ENCODE measurements at regions not wholly inside any gene's neighbourhood (a gene's known extent, or its start where the extent isn't known, plus 50 kb on each side); places are given as distances from the start of the nearest gene placed in this dataset.
"Not testable (repeated sequence)": the region's sequence is repeated elsewhere in the genome, so short reads cannot be mapped to it uniquely, and the experiment has no call there.

DNA sequence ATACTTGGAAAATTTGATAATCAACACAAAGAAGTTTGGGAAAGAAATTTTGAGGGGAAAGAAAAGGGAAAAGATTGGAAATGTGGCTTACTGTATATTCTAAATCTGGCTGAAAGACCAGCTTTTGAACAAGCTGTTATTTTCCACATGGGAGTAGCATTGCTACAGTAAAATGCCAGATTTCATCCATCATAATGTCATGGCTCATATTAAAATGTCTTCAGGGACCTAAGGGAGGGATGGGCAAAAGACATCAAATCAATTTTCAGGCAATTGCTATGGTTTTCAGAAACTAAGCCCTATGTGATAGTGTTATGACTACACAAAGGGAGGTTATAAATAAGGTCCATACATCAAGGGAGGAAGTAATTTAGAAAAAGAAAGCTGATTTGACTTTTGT is 1116.9 kb upstream of the CELF2 start:
- no peak for DNase-seq

- DNase-seq: no peak
These were observed 1115.7 kb upstream of the CELF2 start for GRCh38 chr10:9901971-9902370.

DNA sequence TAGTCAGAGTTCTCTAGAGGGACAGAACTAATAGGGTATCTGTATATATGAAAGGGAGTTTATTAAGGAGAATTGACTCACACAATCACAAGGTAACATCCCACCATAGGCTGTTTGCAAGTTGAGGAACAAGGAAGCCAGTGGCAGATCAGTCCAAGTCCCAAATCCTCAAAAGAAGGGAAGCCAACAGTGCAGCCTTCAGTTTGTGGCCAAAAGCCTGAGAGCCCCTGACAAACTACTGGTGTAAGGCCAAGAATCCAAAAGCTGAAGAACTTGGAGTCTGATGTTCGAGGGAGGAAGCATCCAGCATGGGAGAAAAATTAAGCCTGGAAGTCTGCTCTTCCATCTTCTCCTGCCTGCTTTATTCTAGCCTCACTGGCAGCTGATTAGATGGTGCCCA is 1107.2 kb upstream of the CELF2 start:
- no peak for DNase-seq

- DNase-seq: no peak
These were observed 1106.2 kb upstream of the CELF2 start for GRCh38 chr10:9911488-9911887.

DNA sequence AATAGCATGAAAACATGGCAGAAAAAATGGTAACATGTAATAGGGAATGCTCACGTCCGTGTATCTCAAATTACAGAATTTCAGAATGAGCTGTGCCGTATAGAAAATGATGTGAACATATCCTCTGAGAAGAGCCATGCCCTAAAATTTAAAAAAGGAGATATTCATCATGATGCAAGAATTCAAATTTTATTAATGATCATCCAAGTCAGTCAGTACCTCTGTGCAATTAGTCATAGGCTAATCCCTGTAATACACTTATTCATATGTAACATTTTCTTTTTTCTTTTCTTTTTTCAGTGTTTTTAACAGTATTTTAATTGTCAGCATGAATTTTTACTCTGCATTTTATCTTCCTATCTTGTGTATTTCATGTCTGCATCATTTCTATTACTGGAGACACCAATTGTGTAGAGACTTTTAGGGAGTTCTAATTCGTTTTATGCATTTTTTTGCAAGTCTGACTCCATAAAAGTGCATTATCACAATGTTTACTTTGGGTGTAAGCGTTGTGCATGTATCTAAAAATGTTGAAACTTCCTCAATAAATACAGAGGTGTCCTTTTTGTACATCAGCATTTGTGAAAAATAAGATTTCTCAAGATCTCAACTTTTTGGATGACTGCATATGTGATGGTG is 1103.7 kb upstream of the CELF2 start:
- no peak for DNase-seq

DNA sequence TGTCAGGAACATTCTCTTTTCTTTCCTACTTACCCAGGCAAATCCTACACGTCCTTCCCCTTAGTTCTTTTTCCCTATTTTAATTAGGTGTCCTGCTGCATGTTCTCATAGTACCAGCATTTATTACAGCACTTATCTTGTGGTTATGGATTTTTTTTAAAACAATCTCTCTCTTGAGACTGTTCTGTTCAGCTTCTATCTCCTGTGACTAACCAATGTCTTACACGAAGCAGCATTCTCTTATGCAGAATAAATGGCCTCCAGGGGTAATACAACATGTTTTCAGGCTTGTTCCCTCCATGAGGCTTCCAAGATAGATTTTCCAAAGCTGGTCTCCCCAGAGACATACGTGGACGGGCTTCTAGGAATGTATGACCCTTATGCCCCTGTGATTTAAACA is 1096.1 kb upstream of the CELF2 start:
- DNase-seq: no peak

DNA sequence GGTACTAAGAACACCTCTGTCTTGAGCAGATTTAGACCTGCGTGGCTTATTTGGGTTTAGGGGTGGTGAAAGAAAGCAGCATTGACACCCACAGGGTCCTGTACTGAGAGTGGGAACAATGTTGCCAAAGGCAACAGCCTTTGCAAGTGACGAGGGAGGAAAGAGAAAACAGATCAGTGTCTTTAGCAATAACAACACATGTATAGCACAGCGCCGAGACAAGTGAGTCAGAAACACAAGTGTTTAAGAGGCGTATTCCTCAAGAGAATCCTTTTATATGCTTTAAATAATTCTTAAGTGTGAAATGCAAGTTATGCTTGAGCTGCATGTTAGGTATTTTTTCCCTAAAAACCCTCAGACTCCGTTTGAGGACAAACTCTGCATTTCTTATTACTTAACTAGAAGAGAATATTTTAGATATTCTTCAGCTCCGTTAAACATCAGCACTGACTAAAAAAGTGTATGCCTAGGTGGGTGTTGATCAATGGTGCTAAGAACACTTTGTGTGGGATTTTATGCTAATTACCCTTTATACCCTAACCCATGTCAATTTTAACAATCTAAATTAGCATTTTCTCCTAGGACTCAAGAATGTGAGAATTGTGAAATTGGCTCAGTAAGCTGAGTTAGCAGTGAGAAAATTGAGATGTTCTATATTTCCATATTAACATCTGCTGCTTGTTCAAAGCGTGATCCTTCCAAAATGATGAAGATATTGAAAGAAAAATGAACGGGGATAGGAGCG is 1095.4 kb upstream of the CELF2 start:
- no peak for DNase-seq

DNA sequence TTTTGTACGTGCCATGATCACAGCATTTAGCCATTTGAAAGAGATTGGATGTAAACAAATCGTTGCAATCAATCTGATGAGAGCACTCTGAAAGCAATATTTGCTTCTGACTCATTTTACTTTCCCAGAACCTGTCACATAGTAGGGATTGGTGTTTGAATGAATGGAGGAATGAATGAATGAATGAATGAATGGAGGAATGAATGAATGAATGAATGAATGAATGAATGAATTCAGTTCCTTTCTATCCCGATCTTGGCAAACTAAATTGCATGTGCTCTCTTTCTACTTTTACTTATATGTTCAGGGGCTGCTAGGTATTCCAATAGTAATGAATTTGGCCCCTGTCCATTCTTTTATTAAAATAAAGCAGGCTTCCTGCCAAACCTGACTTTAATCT is 1091.7 kb upstream of the CELF2 start:
- DNase-seq: no peak

DNA sequence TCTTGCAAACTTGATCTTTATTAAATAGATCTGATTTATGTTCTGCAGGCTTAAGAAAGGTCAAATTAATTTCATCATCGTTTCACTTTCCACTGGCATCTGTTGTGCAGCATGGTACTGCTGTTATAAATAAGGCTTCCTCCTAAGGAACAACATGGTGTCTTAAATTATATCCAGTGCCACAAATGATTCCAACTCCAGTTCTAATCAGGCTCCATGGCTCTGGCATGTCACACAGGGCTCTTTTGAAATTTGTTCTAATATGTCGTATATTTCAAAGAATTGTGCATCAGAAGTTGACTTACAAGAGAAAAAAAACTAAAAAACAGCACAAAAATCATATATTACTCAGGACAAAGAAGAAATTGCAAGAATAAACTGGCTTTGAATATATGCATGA is 1090.8 kb upstream of the CELF2 start:
- DNase-seq: no peak

DNA sequence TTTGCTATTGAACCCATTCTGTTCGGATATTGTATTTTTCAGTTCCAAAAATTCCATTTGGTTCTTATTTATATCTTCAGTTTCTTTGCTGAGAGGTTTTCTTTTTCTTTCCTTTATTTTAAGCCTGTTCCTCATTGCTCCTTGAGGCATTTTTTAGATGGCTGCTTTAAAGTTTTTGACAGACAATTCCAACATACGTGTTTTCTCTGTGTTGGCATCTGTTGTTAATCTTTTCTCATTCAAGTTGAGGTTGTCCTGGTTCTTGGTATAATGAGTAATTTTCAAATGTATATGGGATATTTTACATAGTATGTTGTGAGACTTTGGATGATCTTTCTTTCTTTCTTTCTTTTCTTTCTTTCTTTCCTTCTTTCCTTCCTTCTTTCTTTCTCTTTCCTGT is 1078.0 kb upstream of the CELF2 start:
- no peak for DNase-seq

GRCh38 chr10:9944690-9945089 is 1073.0 kb upstream of the CELF2 start:
- no peak for DNase-seq

DNA sequence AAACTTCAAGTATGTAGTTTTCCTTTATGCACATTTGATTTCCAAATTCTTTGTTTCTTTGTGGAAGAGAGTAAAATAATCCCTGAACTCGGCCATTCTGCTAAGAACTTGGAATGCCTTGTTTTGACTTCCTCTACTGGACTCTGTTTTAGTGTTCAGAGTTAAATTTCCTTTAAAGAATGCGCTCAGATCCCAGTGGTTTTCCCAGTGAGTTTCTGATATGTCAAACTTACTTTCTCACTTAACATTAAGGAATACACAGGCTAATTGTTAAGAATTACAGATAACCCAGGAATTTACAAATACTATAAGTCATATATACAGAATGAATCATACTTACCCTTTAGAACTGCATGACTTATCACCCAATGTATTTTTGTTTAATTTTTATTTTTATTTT is 1067.6 kb upstream of the CELF2 start:
- DNase-seq: no peak

- DNase-seq: no peak
These were observed 1066.0 kb upstream of the CELF2 start for GRCh38 chr10:9951481-9952257.

GRCh38 chr10:9957351-9957750 is 1060.3 kb upstream of the CELF2 start:
- no peak for DNase-seq

- not testable (repeated sequence) for DNase-seq
These were observed 1059.8 kb upstream of the CELF2 start for GRCh38 chr10:9957876-9958275.

GRCh38 chr10:9965341-9965740 is 1052.3 kb upstream of the CELF2 start:
- no peak for DNase-seq

- no peak for DNase-seq
These were observed 1030.9 kb upstream of the CELF2 start for GRCh38 chr10:9986786-9987185.

GRCh38 chr10:9987197-9987596 is 1030.5 kb upstream of the CELF2 start:
- no peak for DNase-seq

GRCh38 chr10:9992661-9993060 is 1025.0 kb upstream of the CELF2 start:
- DNase-seq: no peak

GRCh38 chr10:9994131-9994530 is 1023.5 kb upstream of the CELF2 start:
- no peak for DNase-seq

DNA sequence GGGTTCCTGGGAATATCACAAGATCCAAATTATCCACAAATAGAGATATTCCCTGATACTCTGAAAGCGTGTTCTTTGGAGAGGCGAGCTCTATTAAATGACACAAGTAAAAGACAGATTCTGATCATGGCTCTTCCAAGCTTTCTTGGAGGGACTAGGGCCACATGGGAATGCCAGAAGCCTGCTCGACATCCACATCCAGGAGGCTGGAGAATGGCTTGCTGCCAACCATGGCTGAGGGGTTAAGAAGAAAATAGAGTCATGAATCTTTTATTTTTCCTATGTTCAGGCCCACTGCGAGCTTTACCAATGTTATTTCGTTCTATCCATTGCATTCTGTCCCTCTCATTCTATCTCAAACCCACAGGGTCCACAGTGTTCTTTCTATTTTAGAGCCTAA is 1018.0 kb upstream of the CELF2 start:
- no peak for DNase-seq

DNA sequence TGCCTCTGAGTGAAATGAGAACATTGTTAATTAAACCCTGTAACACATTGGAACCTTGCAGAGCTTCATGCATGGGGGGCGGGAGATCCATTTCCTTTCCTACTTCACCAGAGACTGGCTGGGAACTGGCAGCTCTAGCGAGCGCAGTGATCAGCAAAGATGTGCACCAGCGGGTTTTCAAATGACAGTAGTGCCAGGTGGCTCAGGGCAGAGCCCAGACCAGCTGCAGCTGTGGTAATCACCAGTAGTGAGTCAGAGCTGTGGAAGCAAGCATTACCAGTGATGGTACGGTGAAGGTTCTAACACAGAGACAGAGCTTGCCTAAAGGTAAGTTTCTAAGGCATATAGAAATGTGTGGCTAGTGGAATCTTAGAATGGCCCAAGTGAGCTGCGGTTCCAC is 1009.7 kb upstream of the CELF2 start:
- DNase-seq: no peak

GRCh38 chr10:10010397-10010796 is 1007.3 kb upstream of the CELF2 start:
- DNase-seq: no peak

DNA sequence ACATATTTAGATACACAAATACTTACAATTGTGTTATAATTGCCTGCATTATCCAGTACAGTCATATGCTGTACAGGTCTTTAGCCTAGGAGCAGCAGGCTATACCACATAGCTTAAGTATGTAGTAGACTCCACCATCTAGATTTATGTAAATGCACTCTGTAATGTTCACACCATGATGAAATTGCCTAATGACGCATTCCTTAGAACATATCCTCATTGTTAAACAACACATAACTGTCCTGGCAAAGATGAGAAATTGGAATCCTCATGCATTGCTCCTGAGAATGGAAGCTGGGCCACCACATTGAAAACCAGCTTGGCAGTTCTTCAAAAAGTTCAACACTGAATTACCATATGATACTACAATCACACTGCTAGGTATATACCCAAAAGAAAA is 1002.8 kb upstream of the CELF2 start:
- no peak for DNase-seq

Measured in 8988T (cell line).